HepG2 (cell line): ENCODE measurements at regions not wholly inside any gene's neighbourhood (a gene's known extent, or its start where the extent isn't known, plus 50 kb on each side); places are given as distances from the start of the nearest gene placed in this dataset.

Experiments used
- EP300 ChIP-seq, 3 experiments: sonication (generic) in 1 of 3; formaldehyde crosslinking in 1 of 3; IDR thresholded peaks; 2 replicates each; pipeline versions ENCODE4 v1.5.1 to v1.6.1; 2011 to 2020; ENCODE audit warnings: low read depth in 2 of 3, low read length in 2 of 3, borderline replicate concordance in 1 of 3, improper control_type of control experiment in 1 of 3, mild to moderate bottlenecking in 1 of 3, missing genetic modification reagents in 1 of 3, moderate library complexity in 1 of 3
- FOXM1 ChIP-seq: sonication (generic); formaldehyde crosslinking; IDR thresholded peaks from 2 replicates; pipeline ENCODE4 v1.5.0; 2020; ENCODE audit warnings: missing genetic modification reagents
- KLF9 ChIP-seq: IDR thresholded peaks from 2 replicates; pipeline ENCODE4 v1.6.1; 2016; ENCODE audit warnings: low read depth
- ZNF224 ChIP-seq: sonication (generic); formaldehyde crosslinking; IDR thresholded peaks from 2 replicates; pipeline ENCODE4 v1.5.0; 2020; ENCODE audit warnings: mild to moderate bottlenecking, missing genetic modification reagents
- ZSCAN9 ChIP-seq: IDR thresholded peaks from 2 replicates; pipeline ENCODE4 v1.6.1; 2016; ENCODE audit warnings: borderline replicate concordance
- TF ChIP-seq, protein P1 (sequence below): sonication (generic); formaldehyde crosslinking; IDR thresholded peaks from 2 replicates; pipeline ENCODE4 v1.4.0; 2020; ENCODE audit warnings: missing genetic modification reagents

DNA sequence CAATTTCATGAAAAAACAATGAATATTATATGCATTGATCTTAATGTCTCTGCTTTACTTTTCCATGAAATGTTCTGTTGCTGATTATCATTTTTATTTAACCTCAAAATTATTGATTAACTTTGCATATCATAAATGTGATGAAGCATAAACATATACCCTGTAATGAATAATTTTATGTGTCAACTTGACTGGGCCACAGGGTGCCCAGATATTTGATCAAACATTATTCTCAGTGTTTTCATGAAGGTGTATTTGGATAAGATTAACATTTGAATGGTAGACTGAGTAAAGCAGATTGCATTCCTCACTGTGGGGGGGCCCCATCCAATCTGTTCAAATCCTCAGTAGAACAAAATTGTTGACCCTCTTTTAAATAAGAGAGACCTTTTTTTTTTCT, 265.2 kb downstream of the CENPW start:
- no peak for TF ChIP-seq KLF9 (CRISPR knock-in tag)
- TF ChIP-seq ZSCAN9 (CRISPR knock-in tag): no peak
- no peak for TF ChIP-seq ZNF224
- TF ChIP-seq, protein P1, sequence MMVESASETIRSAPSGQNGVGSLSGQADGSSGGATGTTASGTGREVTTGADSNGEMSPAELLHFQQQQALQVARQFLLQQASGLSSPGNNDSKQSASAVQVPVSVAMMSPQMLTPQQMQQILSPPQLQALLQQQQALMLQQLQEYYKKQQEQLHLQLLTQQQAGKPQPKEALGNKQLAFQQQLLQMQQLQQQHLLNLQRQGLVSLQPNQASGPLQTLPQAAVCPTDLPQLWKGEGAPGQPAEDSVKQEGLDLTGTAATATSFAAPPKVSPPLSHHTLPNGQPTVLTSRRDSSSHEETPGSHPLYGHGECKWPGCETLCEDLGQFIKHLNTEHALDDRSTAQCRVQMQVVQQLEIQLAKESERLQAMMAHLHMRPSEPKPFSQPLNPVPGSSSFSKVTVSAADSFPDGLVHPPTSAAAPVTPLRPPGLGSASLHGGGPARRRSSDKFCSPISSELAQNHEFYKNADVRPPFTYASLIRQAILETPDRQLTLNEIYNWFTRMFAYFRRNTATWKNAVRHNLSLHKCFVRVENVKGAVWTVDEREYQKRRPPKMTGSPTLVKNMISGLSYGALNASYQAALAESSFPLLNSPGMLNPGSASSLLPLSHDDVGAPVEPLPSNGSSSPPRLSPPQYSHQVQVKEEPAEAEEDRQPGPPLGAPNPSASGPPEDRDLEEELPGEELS: no peak
- TF ChIP-seq FOXM1 (CRISPR knock-in tag): no peak
- no peak for TF ChIP-seq EP300 (IDR thresholded peaks at IDR 0.05; ENCODE audit: low read depth in 2 of 2, low read length in 2 of 2)
- no peak for TF ChIP-seq EP300 (CRISPR knock-in tag; IDR thresholded peaks at IDR 0.05; ENCODE audit: borderline replicate concordance)
